DOHH2 (cell line): ENCODE measurements at regions not wholly inside any gene's neighbourhood (a gene's known extent, or its start where the extent isn't known, plus 50 kb on each side); places are given as distances from the start of the nearest gene placed in this dataset.

ENCODE experiments used
- EZH2phosphoT487 ChIP-seq: fragments of 200-600 bp; sonication (generic); IDR thresholded peaks from 2 replicates; pipeline ENCODE4 v1.6.1; 2017; ENCODE audit warnings: borderline replicate concordance, mild to moderate bottlenecking, antibody characterized with exemption, low read length, moderate library complexity, mixed read lengths
- TF ChIP-seq, protein P1 (sequence below): fragments of 200-600 bp; sonication (generic); IDR thresholded peaks from one replicate; pipeline ENCODE4 v1.5.1; 2014; ENCODE audit warnings: antibody characterized with exemption, mild to moderate bottlenecking, low read depth, low read length; ENCODE audit not compliant: poor library complexity, severe bottlenecking

DNA sequence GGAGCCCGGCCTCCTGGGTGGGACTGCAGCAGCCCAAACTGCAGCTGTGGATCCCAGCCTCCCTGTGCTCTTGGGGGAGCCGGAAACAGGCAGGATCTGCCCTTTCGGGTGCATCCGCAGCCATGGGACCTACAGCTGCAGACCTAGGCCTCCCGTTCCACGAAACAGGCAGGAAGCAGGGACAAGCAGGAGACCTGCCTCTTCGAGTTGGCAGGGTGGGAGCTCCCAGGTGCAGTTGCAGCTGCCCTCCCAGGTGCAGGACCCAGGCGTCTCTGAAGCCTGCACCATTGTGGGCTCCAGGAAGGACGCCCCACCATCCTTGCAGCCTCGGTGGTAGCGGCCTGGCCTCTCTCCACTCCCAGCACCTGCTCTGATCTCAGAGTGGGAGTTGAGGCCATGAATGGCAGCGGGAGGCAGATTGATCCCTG is 189.0 kb upstream of the KLHL1 start:
- TF ChIP-seq, protein P1, sequence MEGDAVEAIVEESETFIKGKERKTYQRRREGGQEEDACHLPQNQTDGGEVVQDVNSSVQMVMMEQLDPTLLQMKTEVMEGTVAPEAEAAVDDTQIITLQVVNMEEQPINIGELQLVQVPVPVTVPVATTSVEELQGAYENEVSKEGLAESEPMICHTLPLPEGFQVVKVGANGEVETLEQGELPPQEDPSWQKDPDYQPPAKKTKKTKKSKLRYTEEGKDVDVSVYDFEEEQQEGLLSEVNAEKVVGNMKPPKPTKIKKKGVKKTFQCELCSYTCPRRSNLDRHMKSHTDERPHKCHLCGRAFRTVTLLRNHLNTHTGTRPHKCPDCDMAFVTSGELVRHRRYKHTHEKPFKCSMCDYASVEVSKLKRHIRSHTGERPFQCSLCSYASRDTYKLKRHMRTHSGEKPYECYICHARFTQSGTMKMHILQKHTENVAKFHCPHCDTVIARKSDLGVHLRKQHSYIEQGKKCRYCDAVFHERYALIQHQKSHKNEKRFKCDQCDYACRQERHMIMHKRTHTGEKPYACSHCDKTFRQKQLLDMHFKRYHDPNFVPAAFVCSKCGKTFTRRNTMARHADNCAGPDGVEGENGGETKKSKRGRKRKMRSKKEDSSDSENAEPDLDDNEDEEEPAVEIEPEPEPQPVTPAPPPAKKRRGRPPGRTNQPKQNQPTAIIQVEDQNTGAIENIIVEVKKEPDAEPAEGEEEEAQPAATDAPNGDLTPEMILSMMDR: no peak
- no peak for TF ChIP-seq EZH2phosphoT487
